Gastroesophageal sphincter (tissue), 3 donors: ENCODE measurements at regions not wholly inside any gene's neighbourhood (a gene's known extent, or its start where the extent isn't known, plus 50 kb on each side); places are given as distances from the start of the nearest gene placed in this dataset.

Source experiments
- EP300 ChIP-seq: sonication (generic); formaldehyde crosslinking; IDR thresholded peaks from one replicate; pipeline ENCODE4 v1.6.1; 2017; ENCODE audit warnings: antibody characterized with exemption, mild to moderate bottlenecking
- POLR2A ChIP-seq, 2 donors: fragments of 450-650 bp; IDR thresholded peaks; one replicate each; pipeline ENCODE4 v1.6.1; 2017; ENCODE audit warnings: antibody characterized with exemption in 2 of 2, mild to moderate bottlenecking in 2 of 2, moderate library complexity in 1 of 2
- POLR2AphosphoS5 ChIP-seq: sonication (generic); formaldehyde crosslinking; IDR thresholded peaks from one replicate; pipeline ENCODE4 v1.6.1; 2017; ENCODE audit warnings: antibody characterized with exemption
- TF ChIP-seq, protein P1 (sequence below), 4 experiments: fragments of 200-600 bp in 2 of 4; fragments of 450-650 bp in 2 of 4; sonication (generic) in 1 of 4; IDR thresholded peaks; one replicate each; pipeline ENCODE4 v1.5.1; 2017 to 2019; ENCODE audit warnings: antibody characterized with exemption in 4 of 4, mild to moderate bottlenecking in 2 of 4, moderate library complexity in 2 of 4

- no peak for TF ChIP-seq POLR2A (IDR thresholded peaks at IDR 0.05)
- TF ChIP-seq, protein P1, sequence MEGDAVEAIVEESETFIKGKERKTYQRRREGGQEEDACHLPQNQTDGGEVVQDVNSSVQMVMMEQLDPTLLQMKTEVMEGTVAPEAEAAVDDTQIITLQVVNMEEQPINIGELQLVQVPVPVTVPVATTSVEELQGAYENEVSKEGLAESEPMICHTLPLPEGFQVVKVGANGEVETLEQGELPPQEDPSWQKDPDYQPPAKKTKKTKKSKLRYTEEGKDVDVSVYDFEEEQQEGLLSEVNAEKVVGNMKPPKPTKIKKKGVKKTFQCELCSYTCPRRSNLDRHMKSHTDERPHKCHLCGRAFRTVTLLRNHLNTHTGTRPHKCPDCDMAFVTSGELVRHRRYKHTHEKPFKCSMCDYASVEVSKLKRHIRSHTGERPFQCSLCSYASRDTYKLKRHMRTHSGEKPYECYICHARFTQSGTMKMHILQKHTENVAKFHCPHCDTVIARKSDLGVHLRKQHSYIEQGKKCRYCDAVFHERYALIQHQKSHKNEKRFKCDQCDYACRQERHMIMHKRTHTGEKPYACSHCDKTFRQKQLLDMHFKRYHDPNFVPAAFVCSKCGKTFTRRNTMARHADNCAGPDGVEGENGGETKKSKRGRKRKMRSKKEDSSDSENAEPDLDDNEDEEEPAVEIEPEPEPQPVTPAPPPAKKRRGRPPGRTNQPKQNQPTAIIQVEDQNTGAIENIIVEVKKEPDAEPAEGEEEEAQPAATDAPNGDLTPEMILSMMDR (IDR thresholded peaks at IDR 0.05) = no peak
- TF ChIP-seq POLR2AphosphoS5 = no peak
- TF ChIP-seq EP300 = no peak
Observed at GRCh38 chr12:116381240-116381743, 103.8 kb upstream of the MED13L start.
